ENCODE measurements at regions not wholly inside any gene's neighbourhood (a gene's known extent, or its start where the extent isn't known, plus 50 kb on each side); places are given as distances from the start of the nearest gene placed in this dataset.

- Histone ChIP-seq H3K4me3 (no peak overlapping the region), H3K9me2 (ENCODE audit: insufficient read depth) (no peaks in the 10 kb centered on the region), H3K9me3 (ENCODE audit: insufficient read depth, low read depth) (no peaks in the 10 kb centered on the region), H4K20me1 (ENCODE audit: insufficient read depth) (no peaks in the 10 kb centered on the region), H2AFZ (peak overlapping the region; percentile 55; the same call in 1 of the 2 replicates), H3K4me2 (no peak overlapping the region), H3K27me3 (ENCODE audit: insufficient read depth, low read depth) (no peaks in the 10 kb centered on the region), H3K4me1 (replicated peaks; ENCODE audit: insufficient read depth) (no peaks in the 10 kb centered on the region), H3K79me2 (ENCODE audit: low read depth) (no peaks in the 10 kb centered on the region), H3K27ac (no peak overlapping the region), H3F3A (ENCODE audit: insufficient read depth, low read depth) (no peaks in the 10 kb centered on the region), H3K36me3 (ENCODE audit: low read depth) (no peaks in the 10 kb centered on the region)
- intact Hi-C loops (cut with micrococcal nuclease; ENCODE audit: unreplicated experiment): no loop called here
- BruUV-seq (replicated peaks): no TSS peak
- ChIA-PET CTCF (no interaction called here), POLR2A (ENCODE audit: unreplicated experiment) (no interaction called here)
- TF ChIP-seq EZH2 (IDR thresholded peaks at IDR 0.05; ENCODE audit: low read depth): no peak
- TF ChIP-seq CTCF (conservative IDR thresholded peaks at IDR 0.05): no peak
- DNase-seq: no peak
Measured at GRCh38 chr11:23569134-23569533, 708.9 kb upstream of the CCDC179 start.

GRCh38 chr11:23569547-23569946 is 709.3 kb upstream of the CCDC179 start:
- intact Hi-C loops (cut with micrococcal nuclease; ENCODE audit: unreplicated experiment): no loop called here
- no peak for TF ChIP-seq EZH2 (IDR thresholded peaks at IDR 0.05; ENCODE audit: low read depth)
- no peak for TF ChIP-seq CTCF (conservative IDR thresholded peaks at IDR 0.05)
- no peaks in the 10 kb centered on the region for H3K79me2 ChIP-seq (ENCODE audit: low read depth)
- H3K9me2 ChIP-seq (ENCODE audit: insufficient read depth): no peaks in the 10 kb centered on the region
- no peaks in the 10 kb centered on the region for H3F3A ChIP-seq (ENCODE audit: insufficient read depth, low read depth)
- no peaks in the 10 kb centered on the region for H3K27me3 ChIP-seq (ENCODE audit: insufficient read depth, low read depth)
- H3K4me1 ChIP-seq (replicated peaks; ENCODE audit: insufficient read depth): no peaks in the 10 kb centered on the region
- DNase-seq: no peak
- ChIA-PET CTCF (no interaction called here), POLR2A (ENCODE audit: unreplicated experiment) (no interaction called here)
- no peak overlapping the region for H3K4me2 ChIP-seq
- peak overlapping the region; percentile 55; the same call in 1 of the 2 replicates for H2AFZ ChIP-seq
- no peaks in the 10 kb centered on the region for H4K20me1 ChIP-seq (ENCODE audit: insufficient read depth)
- no TSS peak for BruUV-seq (replicated peaks)
- no peaks in the 10 kb centered on the region for H3K36me3 ChIP-seq (ENCODE audit: low read depth)
- no peak overlapping the region for H3K4me3 ChIP-seq
- no peaks in the 10 kb centered on the region for H3K9me3 ChIP-seq (ENCODE audit: insufficient read depth, low read depth)
- H3K27ac ChIP-seq: no peak overlapping the region

GRCh38 chr11:23570828-23571227 is 710.6 kb upstream of the CCDC179 start:
- H3K4me3 ChIP-seq: no peak overlapping the region
- no TSS peak for BruUV-seq (replicated peaks)
- TF ChIP-seq CTCF (conservative IDR thresholded peaks at IDR 0.05) (no peak), EZH2 (IDR thresholded peaks at IDR 0.05; ENCODE audit: low read depth) (no peak)
- H3F3A ChIP-seq (ENCODE audit: insufficient read depth, low read depth): no peaks in the 10 kb centered on the region
- no peak for DNase-seq
- ChIA-PET POLR2A (ENCODE audit: unreplicated experiment) (no interaction called here), CTCF (no interaction called here)
- H3K4me1 ChIP-seq (replicated peaks; ENCODE audit: insufficient read depth): no peaks in the 10 kb centered on the region
- H3K4me2 ChIP-seq: no peak overlapping the region
- H3K9me3 ChIP-seq (ENCODE audit: insufficient read depth, low read depth): no peaks in the 10 kb centered on the region; the same call in 1 of the 2 replicates
- no peaks in the 10 kb centered on the region for H3K79me2 ChIP-seq (ENCODE audit: low read depth)
- no peaks in the 10 kb centered on the region for H4K20me1 ChIP-seq (ENCODE audit: insufficient read depth)
- H3K27me3 ChIP-seq (ENCODE audit: insufficient read depth, low read depth): no peaks in the 10 kb centered on the region
- intact Hi-C loops (cut with micrococcal nuclease; ENCODE audit: unreplicated experiment): no loop called here
- no peaks in the 10 kb centered on the region for H3K9me2 ChIP-seq (ENCODE audit: insufficient read depth)
- no peak overlapping the region for H3K27ac ChIP-seq
- no peaks in the 10 kb centered on the region for H3K36me3 ChIP-seq (ENCODE audit: low read depth)
- H2AFZ ChIP-seq: no peak overlapping the region

Measured in PC-9 (cell line).